Neutrophil (primary cell): ENCODE measurements at regions not wholly inside any gene's neighbourhood (a gene's known extent, or its start where the extent isn't known, plus 50 kb on each side); places are given as distances from the start of the nearest gene placed in this dataset.

ENCODE experiments used
- H3K27ac ChIP-seq: fragments of 200-600 bp; sonication (generic); 2 replicates; pipeline ENCODE4 v1.5.1; 2016; ENCODE audit warnings: mild to moderate bottlenecking, moderate library complexity
- H3K27me3 ChIP-seq: fragments of 200-600 bp; sonication (generic); 2 replicates; pipeline ENCODE4 v1.6.0; 2016; ENCODE audit warnings: mild to moderate bottlenecking
- H3K36me3 ChIP-seq: fragments of 200-600 bp; sonication (generic); 2 replicates; pipeline ENCODE4 v1.5.1; 2017
- H3K4me1 ChIP-seq, 2 experiments: fragments of 200-600 bp in 1 of 2; sonication (generic) in 1 of 2; 1 replicate in 1 of 2; 2 replicates in 1 of 2; pipeline versions ENCODE4 v1.5.1 to v1.6.1; 2013 to 2016; ENCODE audit warnings: low read depth in 1 of 2, low read length in 1 of 2, mild to moderate bottlenecking in 1 of 2, moderate library complexity in 1 of 2; ENCODE audit not compliant: control insufficient read depth in 1 of 2, insufficient read depth in 1 of 2
- H3K4me3 ChIP-seq, 2 experiments: fragments of 200-600 bp in 1 of 2; sonication (generic) in 1 of 2; 1 replicate in 1 of 2; 2 replicates in 1 of 2; pipeline ENCODE4 v1.5.1; 2013 to 2016; ENCODE audit warnings: low read depth in 1 of 2, low read length in 1 of 2, mild to moderate bottlenecking in 1 of 2, moderate library complexity in 1 of 2
- H3K9me3 ChIP-seq: fragments of 200-600 bp; sonication (generic); 2 replicates; pipeline ENCODE4 v1.5.1; 2016
- CTCF ChIP-seq: fragments of 200-600 bp; sonication (generic); IDR thresholded peaks from 2 replicates; pipeline ENCODE4 v1.5.1; 2016; ENCODE audit warnings: antibody characterized with exemption

- H3K36me3 ChIP-seq = no peaks in the 10 kb centered on the region
- no peaks in the 10 kb centered on the region for H3K9me3 ChIP-seq
- H3K27ac ChIP-seq = no peak overlapping the region
- TF ChIP-seq CTCF = no peak
- H3K27me3 ChIP-seq = no peaks in the 10 kb centered on the region
- H3K4me1 ChIP-seq = no peaks in the 10 kb centered on the region
- H3K4me3 ChIP-seq = no peak overlapping the region
These were observed 219.8 kb downstream of the TFAP2A start for GRCh38 chr6:10194816-10195672.

- TF ChIP-seq CTCF = no peak
- no peaks in the 10 kb centered on the region for H3K4me1 ChIP-seq
- no peaks in the 10 kb centered on the region for H3K9me3 ChIP-seq
- H3K4me3 ChIP-seq = no peak overlapping the region
- H3K27ac ChIP-seq = no peak overlapping the region
- H3K36me3 ChIP-seq = no peaks in the 10 kb centered on the region
- no peaks in the 10 kb centered on the region for H3K27me3 ChIP-seq
These were observed 221.6 kb downstream of the TFAP2A start for GRCh38 chr6:10193321-10193720.

- Histone ChIP-seq H3K4me1 (no peaks in the 10 kb centered on the region), H3K27ac (no peak overlapping the region), H3K27me3 (no peaks in the 10 kb centered on the region), H3K4me3 (no peak overlapping the region), H3K9me3 (no peaks in the 10 kb centered on the region), H3K36me3 (no peaks in the 10 kb centered on the region)
- no peak for TF ChIP-seq CTCF
These were observed 224.8 kb downstream of the TFAP2A start for GRCh38 chr6:10190042-10190441.

- Histone ChIP-seq H3K4me3 (no peak overlapping the region), H3K27me3 (no peaks in the 10 kb centered on the region), H3K9me3 (no peaks in the 10 kb centered on the region), H3K36me3 (no peaks in the 10 kb centered on the region), H3K4me1 (no peaks in the 10 kb centered on the region), H3K27ac (no peak overlapping the region)
- no peak for TF ChIP-seq CTCF
These were observed 230.3 kb downstream of the TFAP2A start for GRCh38 chr6:10184371-10185227.

GRCh38 chr6:10180138-10181074 lies 234.5 kb downstream of the TFAP2A start:
- Histone ChIP-seq H3K4me1 (no peaks in the 10 kb centered on the region), H3K9me3 (no peaks in the 10 kb centered on the region), H3K27ac (no peak overlapping the region), H3K27me3 (no peaks in the 10 kb centered on the region), H3K4me3 (no peak overlapping the region), H3K36me3 (no peaks in the 10 kb centered on the region)
- TF ChIP-seq CTCF = no peak
